ENCODE measurements at regions not wholly inside any gene's neighbourhood (a gene's known extent, or its start where the extent isn't known, plus 50 kb on each side); places are given as distances from the start of the nearest gene placed in this dataset.

- DNase-seq (ENCODE audit: low read depth in 4 of 4, low spot score in 2 of 4): no peak
These were observed 547.2 kb downstream of the ZNF804A start for GRCh38 chr2:185145316-185146121.

DNA sequence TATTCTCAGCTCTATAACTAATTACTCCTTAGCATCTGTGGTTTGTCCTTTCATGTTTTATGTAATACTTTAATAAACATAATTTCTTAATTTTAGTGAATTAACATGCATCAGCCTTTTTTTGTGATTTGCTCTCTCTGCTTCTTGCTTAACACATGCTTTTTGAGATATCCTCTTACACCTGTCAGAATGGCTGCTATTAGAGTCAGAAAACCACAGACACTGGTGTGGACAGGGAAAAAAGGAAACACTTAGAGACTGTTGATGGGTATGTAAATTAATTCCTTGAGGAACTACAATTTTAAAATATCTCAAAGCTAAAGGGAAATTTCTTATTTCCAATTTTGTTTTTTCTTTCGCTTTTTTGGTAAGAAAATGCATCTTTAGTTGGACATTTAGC lies 549.0 kb downstream of the ZNF804A start:
- DNase-seq (ENCODE audit: low read depth in 4 of 4, low spot score in 2 of 4): no peak

- no peak for DNase-seq (ENCODE audit: low read depth in 4 of 4, low spot score in 2 of 4)
These were observed 553.9 kb downstream of the ZNF804A start for GRCh38 chr2:185152186-185152585.

DNA sequence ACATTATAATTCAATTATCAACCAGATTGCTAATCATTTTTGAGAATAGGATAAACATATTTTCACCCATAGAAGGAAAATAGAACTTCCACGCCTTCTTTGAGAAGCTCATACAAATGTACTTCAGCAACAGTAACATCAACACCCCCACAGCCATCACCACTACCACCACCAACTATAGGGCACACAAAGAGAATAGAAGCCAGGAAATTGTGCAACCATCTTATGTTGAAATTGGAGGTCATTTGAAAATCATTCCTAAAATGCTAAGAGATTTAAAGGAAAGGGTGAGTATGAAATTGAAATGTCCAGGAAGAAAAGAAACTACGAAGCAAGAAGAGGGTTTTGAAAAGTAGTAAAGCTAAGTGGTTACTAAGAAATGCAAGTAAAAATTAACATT lies 563.4 kb downstream of the ZNF804A start:
- DNase-seq (ENCODE audit: low read depth in 4 of 4, low spot score in 2 of 4): no peak

DNA sequence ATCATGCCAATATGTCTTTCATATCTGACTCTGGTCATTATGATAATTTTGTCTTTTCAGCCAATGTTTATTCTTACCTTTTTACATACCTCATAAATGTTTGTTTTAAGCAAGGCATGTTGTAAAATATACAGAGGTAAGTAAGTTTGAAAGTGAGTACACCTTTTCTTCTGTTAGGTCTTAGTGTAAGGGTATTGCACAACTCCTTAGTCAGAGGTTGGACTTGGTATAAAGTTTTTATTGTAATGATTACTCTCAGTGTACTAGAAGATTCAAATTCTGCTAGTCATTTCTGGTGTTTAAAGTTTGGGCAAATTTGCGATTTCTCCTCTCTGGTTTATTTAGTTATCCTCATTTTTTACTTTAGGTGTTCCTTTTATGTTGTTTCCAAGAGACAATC lies 564.3 kb upstream of the FSIP2 start:
- DNase-seq (ENCODE audit: low read depth in 4 of 4, low spot score in 2 of 4): no peak

GRCh38 chr2:185179743-185180142 lies 558.9 kb upstream of the FSIP2 start:
- DNase-seq (ENCODE audit: low read depth in 4 of 4, low spot score in 2 of 4): no peak

GRCh38 chr2:185181901-185182300 lies 556.7 kb upstream of the FSIP2 start:
- no peak for DNase-seq (ENCODE audit: low read depth in 4 of 4, low spot score in 2 of 4)

- no peak for DNase-seq (ENCODE audit: low read depth in 4 of 4, low spot score in 2 of 4)
These were observed 553.6 kb upstream of the FSIP2 start for GRCh38 chr2:185185044-185185443.

- no peak for DNase-seq (ENCODE audit: low read depth in 4 of 4, low spot score in 2 of 4)
These were observed 551.2 kb upstream of the FSIP2 start for GRCh38 chr2:185187421-185187820.

DNA sequence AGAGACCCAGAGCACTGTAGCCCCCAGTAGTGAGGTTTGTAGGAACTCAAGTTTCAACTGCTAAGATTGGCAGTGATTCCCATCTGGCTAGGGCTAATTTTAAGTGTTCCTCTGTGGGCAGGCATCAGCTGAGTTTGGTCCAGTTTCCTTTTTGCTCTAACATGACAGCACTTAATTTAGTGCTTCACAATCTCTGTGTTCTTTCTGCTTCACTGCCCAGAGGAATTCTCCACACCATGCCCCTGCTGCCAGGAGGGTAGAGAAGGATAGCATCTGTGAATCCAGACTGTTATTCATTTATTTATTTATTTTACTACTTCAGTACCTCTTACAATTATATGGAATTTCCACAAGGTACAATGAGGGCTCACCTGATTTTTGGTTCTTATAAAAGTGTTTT lies 549.9 kb upstream of the FSIP2 start:
- peak in 2 of 4 donors; percentile 13 to 28 for DNase-seq (ENCODE audit: low read depth in 4 of 4, low spot score in 2 of 4)

- no peak for DNase-seq (ENCODE audit: low read depth in 4 of 4, low spot score in 2 of 4)
These were observed 537.5 kb upstream of the FSIP2 start for GRCh38 chr2:185201063-185201462.

DNA sequence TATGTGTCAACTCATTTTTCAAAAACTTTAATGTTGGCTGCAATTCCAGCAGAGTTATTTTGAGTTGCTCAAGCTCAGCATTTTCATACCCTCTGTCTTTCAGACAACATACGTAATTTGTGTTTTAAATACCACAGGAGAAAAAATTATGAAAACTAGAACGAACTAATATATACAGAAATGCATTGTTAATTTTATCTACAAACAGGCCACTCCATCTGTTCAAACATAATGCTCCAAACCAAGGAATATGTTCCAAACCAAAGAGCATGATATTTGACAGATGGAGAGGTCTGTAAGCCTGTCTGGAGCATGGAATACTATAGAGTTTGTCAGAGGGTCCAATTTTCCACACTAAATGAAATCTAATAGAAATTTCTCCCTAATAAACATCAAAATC lies 536.2 kb upstream of the FSIP2 start:
- DNase-seq (ENCODE audit: low read depth in 4 of 4, low spot score in 2 of 4): no peak

GRCh38 chr2:185202945-185203528 lies 535.6 kb upstream of the FSIP2 start:
- no peak for DNase-seq (ENCODE audit: low read depth in 4 of 4, low spot score in 2 of 4)

DNA sequence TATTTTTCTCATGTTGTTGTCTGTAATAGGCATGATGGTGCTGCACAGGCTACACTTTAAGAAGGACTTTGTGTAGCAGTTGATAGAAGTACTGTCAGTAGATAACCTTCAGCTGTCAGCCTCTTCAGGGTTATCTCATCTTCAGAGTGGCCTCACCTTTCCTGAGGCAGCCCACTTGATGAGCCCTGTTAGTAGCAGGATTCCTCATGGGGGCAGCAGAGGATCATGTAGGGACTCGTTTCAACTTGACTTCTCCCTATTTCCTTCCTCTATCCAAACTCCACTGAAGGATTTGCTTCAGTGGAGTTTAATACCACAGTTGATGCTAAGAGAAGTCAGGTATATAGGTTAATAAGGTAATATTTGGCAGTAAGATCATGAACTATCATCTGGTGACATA lies 530.3 kb upstream of the FSIP2 start:
- peak in 1 of 4 donors; percentile 4 for DNase-seq (ENCODE audit: low read depth in 4 of 4, low spot score in 2 of 4)

- no peak for DNase-seq (ENCODE audit: low read depth in 4 of 4, low spot score in 2 of 4)
These were observed 523.1 kb upstream of the FSIP2 start for GRCh38 chr2:185215497-185215896.

- DNase-seq (ENCODE audit: low read depth in 4 of 4, low spot score in 2 of 4): no peak
These were observed 518.6 kb upstream of the FSIP2 start for GRCh38 chr2:185219981-185220380.

DNA sequence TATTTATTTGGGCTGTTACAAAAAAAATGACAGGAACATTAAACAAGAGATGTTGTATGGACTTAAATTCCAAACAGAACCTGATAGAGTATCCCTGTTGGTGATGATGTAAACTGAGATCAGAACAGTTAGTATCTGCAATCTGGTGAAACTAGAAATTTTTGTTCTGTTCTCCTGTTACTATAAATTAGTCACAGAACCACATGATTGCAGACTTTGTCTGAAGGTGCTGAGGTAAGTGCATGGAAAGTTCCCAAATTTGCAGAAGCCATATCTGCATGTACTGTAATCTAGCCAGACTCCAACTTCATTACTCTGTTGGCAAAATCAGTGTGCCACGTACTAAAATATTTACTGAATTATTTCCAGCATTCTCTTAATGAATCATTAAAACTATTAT lies 516.3 kb upstream of the FSIP2 start:
- no peak for DNase-seq (ENCODE audit: low read depth in 4 of 4, low spot score in 2 of 4)

GRCh38 chr2:185227391-185227790 lies 511.2 kb upstream of the FSIP2 start:
- no peak for DNase-seq (ENCODE audit: low read depth in 4 of 4, low spot score in 2 of 4)

GRCh38 chr2:185239491-185239890 lies 499.1 kb upstream of the FSIP2 start:
- no peak for DNase-seq (ENCODE audit: low read depth in 4 of 4, low spot score in 2 of 4)

DNA sequence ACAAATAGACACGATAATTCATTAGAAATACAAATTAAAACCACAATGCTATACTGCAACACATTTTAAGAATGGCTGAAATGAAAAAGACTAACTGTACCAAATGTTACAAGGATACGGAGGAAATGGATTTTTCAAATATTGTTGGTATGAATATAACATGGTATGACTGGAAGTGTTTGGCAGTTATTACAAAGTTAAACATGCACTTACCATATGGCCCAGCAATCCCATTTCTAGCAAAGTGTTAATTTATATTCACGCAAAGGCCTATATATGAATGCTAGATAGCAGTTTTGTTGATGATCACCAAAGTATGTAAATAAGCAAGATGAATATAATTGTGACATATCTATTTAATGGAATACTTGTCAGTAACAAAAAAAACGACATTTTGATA lies 497.8 kb upstream of the FSIP2 start:
- no peak for DNase-seq (ENCODE audit: low read depth in 4 of 4, low spot score in 2 of 4)

- no peak for DNase-seq (ENCODE audit: low read depth in 4 of 4, low spot score in 2 of 4)
These were observed 497.0 kb upstream of the FSIP2 start for GRCh38 chr2:185241556-185241955.

DNA sequence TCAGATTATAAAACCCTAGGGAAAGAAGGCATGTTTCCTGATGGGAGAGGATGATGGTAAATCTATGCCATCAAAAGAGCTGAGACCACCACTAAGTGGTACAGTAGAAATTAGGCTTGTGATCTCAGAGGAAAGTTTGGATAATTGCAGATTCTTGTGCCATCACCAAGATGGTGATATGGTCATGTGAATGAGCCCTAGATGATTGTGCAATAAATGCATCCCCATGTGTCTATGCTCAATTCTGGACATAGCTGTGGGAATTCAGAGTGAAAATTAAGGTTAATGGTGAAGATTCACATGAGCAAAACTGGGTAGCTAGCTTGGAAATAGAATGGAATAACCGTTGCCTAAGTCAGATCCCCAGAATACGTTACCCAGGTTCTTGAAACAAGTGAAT lies 496.1 kb upstream of the FSIP2 start:
- DNase-seq (ENCODE audit: low read depth in 4 of 4, low spot score in 2 of 4): no peak

GRCh38 chr2:185245216-185245615 lies 493.4 kb upstream of the FSIP2 start:
- DNase-seq (ENCODE audit: low read depth in 4 of 4, low spot score in 2 of 4): no peak
